PC-3 (cell line): ENCODE measurements at regions not wholly inside any gene's neighbourhood (a gene's known extent, or its start where the extent isn't known, plus 50 kb on each side); places are given as distances from the start of the nearest gene placed in this dataset.

Experiments
- ATAC-seq: fragments of 200-7000 bp; cut with Tn5 transposase; 2 replicates; pipeline ENCODE4 v1.9.1; 2020; ENCODE audit warnings: mild to moderate bottlenecking, moderate library complexity
- BruUV-seq: library from RNA; stranded (reverse); fragments of 400-500 nt; replicated peaks from 2 replicates; lab custom pipeline; 2021; lab: Mats Ljungman, UMichigan
- CTCF ChIA-PET: fragments of 300-600 bp; sonication (Branson Sonifier 250); formaldehyde crosslinking; loops from one replicate; lab custom pipeline; 2022; ENCODE audit warnings: antibody characterized with exemption; lab: Charles Lee
- POLR2A ChIA-PET: fragments of 300-600 bp; sonication (Branson Sonifier 250); formaldehyde crosslinking; loops from one replicate; lab custom pipeline; 2022; ENCODE audit warnings: antibody characterized with exemption; ENCODE audit not compliant: unreplicated experiment; lab: Charles Lee
- DNase-seq: peaks from one replicate; pipeline ENCODE4 v3.0.0-alpha.2; 2015
- H2AFZ ChIP-seq: fragments of 300-600 bp; sonication (generic); 2 replicates; pipeline ENCODE4 v1.6.0; 2016; ENCODE audit warnings: antibody characterized with exemption, low read length
- H3F3A ChIP-seq: fragments of 300-600 bp; sonication (generic); one replicate; pipeline ENCODE4 v1.6.0; 2017; ENCODE audit warnings: antibody characterized with exemption, low read length, control low read depth, mild to moderate bottlenecking; ENCODE audit not compliant: unreplicated experiment
- H3K27ac ChIP-seq: fragments of 300-600 bp; sonication (generic); 2 replicates; pipeline ENCODE4 v1.5.1; 2016; ENCODE audit warnings: mild to moderate bottlenecking, low read length
- H3K27me3 ChIP-seq: fragments of 300-600 bp; sonication (generic); 2 replicates; pipeline ENCODE4 v1.6.1; 2016; ENCODE audit warnings: low read length, mixed read lengths
- H3K36me3 ChIP-seq: fragments of 300-600 bp; sonication (generic); 2 replicates; pipeline ENCODE4 v1.6.1; 2016; ENCODE audit warnings: low read depth, mixed run types, low read length, mixed read lengths
- H3K4me1 ChIP-seq: fragments of 300-600 bp; sonication (generic); 2 replicates; pipeline ENCODE4 v1.5.1; 2016; ENCODE audit warnings: low read length; ENCODE audit not compliant: insufficient read depth
- H3K4me2 ChIP-seq: fragments of 300-600 bp; sonication (generic); 2 replicates; pipeline ENCODE4 v1.6.0; 2016; ENCODE audit warnings: low read length
- H3K4me3 ChIP-seq: fragments of 300-600 bp; sonication (generic); 2 replicates; pipeline ENCODE4 v1.5.1; 2016; ENCODE audit warnings: mild to moderate bottlenecking, low read length, mixed read lengths
- H3K79me2 ChIP-seq: fragments of 300-600 bp; sonication (generic); 2 replicates; pipeline ENCODE4 v1.6.1; 2017; ENCODE audit warnings: low read length, mixed read lengths
- H3K9ac ChIP-seq: fragments of 300-600 bp; sonication (generic); 2 replicates; pipeline ENCODE4 v1.6.0; 2016; ENCODE audit warnings: mild to moderate bottlenecking, low read length
- H3K9me2 ChIP-seq: fragments of 300-600 bp; sonication (generic); replicated peaks from 2 replicates; pipeline ENCODE4 v1.6.1; 2016; ENCODE audit warnings: mixed run types, low read length, mixed read lengths
- H3K9me3 ChIP-seq: fragments of 300-600 bp; sonication (generic); 2 replicates; pipeline ENCODE4 v1.6.1; 2016; ENCODE audit warnings: low read length, mixed read lengths
- H4K20me1 ChIP-seq: fragments of 300-600 bp; sonication (generic); 2 replicates; pipeline ENCODE4 v1.6.1; 2016; ENCODE audit warnings: low read length, mixed read lengths
- CTCF ChIP-seq: fragments of 300-600 bp; sonication (generic); conservative IDR thresholded peaks from 2 replicates; pipeline ENCODE4 v1.5.1; 2017; ENCODE audit warnings: antibody characterized with exemption, low read depth, mild to moderate bottlenecking, low read length
- EZH2 ChIP-seq: fragments of 300-600 bp; sonication (generic); IDR thresholded peaks from one replicate; pipeline ENCODE4 v1.6.1; 2017; ENCODE audit warnings: antibody characterized with exemption, mild to moderate bottlenecking, low read length; ENCODE audit not compliant: unreplicated experiment
- EZH2phosphoT487 ChIP-seq: fragments of 300-600 bp; sonication (generic); IDR thresholded peaks from 2 replicates; pipeline ENCODE4 v1.6.1; 2018; ENCODE audit warnings: mild to moderate bottlenecking, antibody characterized with exemption, low read length, borderline replicate concordance
- intact Hi-C: fragments of 100-400 bp; cut with micrococcal nuclease; formaldehyde crosslinking; loops from 2 replicates; pipeline ENCODE4 v1.9.0; 2023

DNA sequence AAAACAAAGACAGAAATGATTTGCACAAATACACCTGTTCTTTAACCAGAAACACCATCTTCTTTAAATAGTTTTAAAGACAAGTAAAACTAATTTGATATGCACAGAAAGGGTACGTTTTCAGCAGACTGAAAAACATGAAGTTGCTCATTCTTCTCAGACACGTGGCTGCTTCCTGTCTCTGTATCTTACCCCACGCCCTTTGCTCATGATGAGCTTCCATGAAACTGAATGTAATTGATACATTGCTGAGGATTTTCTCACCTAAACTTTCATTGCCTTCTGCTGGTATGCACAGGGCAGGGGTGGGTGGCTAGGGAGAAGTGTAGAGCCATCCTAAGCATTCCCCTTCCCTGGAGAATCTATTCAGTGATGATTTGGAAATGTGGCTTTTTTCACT, 644.3 kb downstream of the BCL11A start:
- ChIA-PET POLR2A (no interaction called here), CTCF (no interaction called here)
- ATAC-seq (no peak), DNase-seq (no peak)
- Histone ChIP-seq H3K9me3 (no peaks in the 10 kb centered on the region), H3K36me3 (no peaks in the 10 kb centered on the region), H3K27ac (no peak overlapping the region), H3K4me2 (no peak overlapping the region), H3K79me2 (no peaks in the 10 kb centered on the region), H3K4me1 (no peaks in the 10 kb centered on the region), H3K4me3 (no peak overlapping the region), H4K20me1 (no peaks in the 10 kb centered on the region), H2AFZ (no peak overlapping the region), H3K9me2 (no peaks in the 10 kb centered on the region), H3F3A (no peaks in the 10 kb centered on the region), H3K27me3 (peaks cover 23% of the 10 kb centered on the region), H3K9ac (no peak overlapping the region)
- TF ChIP-seq CTCF = no peak
- no TSS peak for BruUV-seq
- intact Hi-C loops = no loop called here

DNA sequence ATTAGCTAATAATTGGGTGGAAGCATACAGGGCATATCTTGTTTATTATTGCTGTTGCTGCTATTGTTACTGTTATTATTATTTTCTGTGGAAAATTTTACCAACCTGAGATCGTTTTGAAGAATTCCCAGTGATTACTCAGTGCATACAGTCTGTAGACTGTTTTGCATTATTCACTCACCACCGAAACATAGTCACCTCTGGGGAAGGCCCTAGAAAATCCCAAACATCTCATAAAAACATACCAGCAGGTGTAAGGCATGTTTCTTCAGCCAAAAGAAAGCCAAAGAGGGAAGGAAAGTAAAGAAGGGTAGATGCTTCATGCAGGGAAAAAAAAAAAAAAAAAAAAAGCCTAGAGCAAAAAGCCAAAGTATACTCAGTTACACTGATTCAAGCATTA, 647.7 kb downstream of the BCL11A start:
- H3K27me3 ChIP-seq = peaks cover 29% of the 10 kb centered on the region
- DNase-seq = no peak
- H4K20me1 ChIP-seq = no peaks in the 10 kb centered on the region
- no TSS peak for BruUV-seq
- H3K9me3 ChIP-seq = no peaks in the 10 kb centered on the region
- H3K27ac ChIP-seq = no peak overlapping the region
- H3K4me1 ChIP-seq = no peaks in the 10 kb centered on the region
- no peak overlapping the region for H3K4me2 ChIP-seq
- no peak overlapping the region for H2AFZ ChIP-seq
- H3K9ac ChIP-seq = no peak overlapping the region
- TF ChIP-seq CTCF (no peak), EZH2phosphoT487 (no peak), EZH2 (no peak)
- ATAC-seq = no peak
- CTCF ChIA-PET = no interaction called here
- no peak overlapping the region for H3K4me3 ChIP-seq
- no peaks in the 10 kb centered on the region for H3K36me3 ChIP-seq
- H3F3A ChIP-seq = no peaks in the 10 kb centered on the region
- no peaks in the 10 kb centered on the region for H3K9me2 ChIP-seq
- intact Hi-C loops = no loop called here
- POLR2A ChIA-PET = no interaction called here
- H3K79me2 ChIP-seq = no peaks in the 10 kb centered on the region

DNA sequence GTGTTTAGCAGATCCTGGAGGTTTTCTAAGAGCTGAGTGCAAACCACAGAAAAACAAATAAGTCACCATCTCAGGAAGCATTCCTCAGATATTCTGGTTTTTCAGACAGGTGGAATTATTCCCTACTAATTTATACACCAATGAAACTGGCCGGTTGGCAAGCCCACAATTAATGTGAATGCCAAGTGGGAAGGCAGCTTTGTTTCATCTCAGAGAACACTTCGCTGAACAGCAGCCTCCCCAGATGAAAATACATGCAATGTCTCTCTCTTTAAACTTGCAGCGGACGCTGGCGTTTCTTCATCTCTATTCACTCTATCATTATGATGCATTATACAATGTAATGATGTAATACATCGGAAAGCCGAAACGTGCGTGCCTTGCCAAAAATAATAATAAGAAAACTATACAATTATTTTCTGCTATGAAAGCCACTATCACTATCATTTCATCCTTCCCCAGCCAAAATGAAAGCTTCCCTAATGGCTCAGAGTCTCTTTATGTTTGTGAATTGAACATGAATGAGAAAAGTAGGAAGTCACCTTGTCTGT, 649.4 kb downstream of the BCL11A start:
- H3K4me2 ChIP-seq = no peak overlapping the region
- POLR2A ChIA-PET = no interaction called here
- H3F3A ChIP-seq = no peaks in the 10 kb centered on the region
- no peaks in the 10 kb centered on the region for H3K36me3 ChIP-seq
- ATAC-seq (no peak), DNase-seq (no peak)
- H3K9me3 ChIP-seq = no peaks in the 10 kb centered on the region
- no peak overlapping the region for H2AFZ ChIP-seq
- no peak overlapping the region for H3K27ac ChIP-seq
- CTCF ChIA-PET = no interaction called here
- H3K9me2 ChIP-seq = no peaks in the 10 kb centered on the region
- no peaks in the 10 kb centered on the region for H3K79me2 ChIP-seq
- intact Hi-C loops = no loop called here
- no peaks in the 10 kb centered on the region for H3K4me1 ChIP-seq
- no TSS peak for BruUV-seq
- no peak overlapping the region for H3K4me3 ChIP-seq
- no peaks in the 10 kb centered on the region for H4K20me1 ChIP-seq
- peaks cover 25% of the 10 kb centered on the region for H3K27me3 ChIP-seq
- no peak for TF ChIP-seq CTCF
- TF ChIP-seq EZH2 = no peak
- TF ChIP-seq EZH2phosphoT487 = no peak
- no peak overlapping the region for H3K9ac ChIP-seq
